HCT116 (cell line): ENCODE measurements at regions not wholly inside any gene's neighbourhood (a gene's known extent, or its start where the extent isn't known, plus 50 kb on each side); places are given as distances from the start of the nearest gene placed in this dataset.

ENCODE experiments used
- ATAC-seq: fragments of 200-7000 bp; cut with Tn5 transposase; 2 replicates; pipeline ENCODE4 v1.9.1; 2020; ENCODE audit warnings: mild to moderate bottlenecking, moderate library complexity
- BruUV-seq: library from RNA; stranded (reverse); fragments of 400-500 nt; replicated peaks from 2 replicates; lab custom pipeline; 2021; lab: Mats Ljungman, UMichigan
- CTCF ChIA-PET: fragments of 300-600 bp; sonication (Branson Sonifier 250); formaldehyde crosslinking; loops from one replicate; lab custom pipeline; 2021; ENCODE audit warnings: antibody characterized with exemption; lab: Charles Lee
- POLR2A ChIA-PET: fragments of 300-600, 350-600 bp; sonication (Branson Sonifier 250); formaldehyde crosslinking; loops from one replicate; lab custom pipeline; 2021; ENCODE audit warnings: antibody characterized with exemption; lab: Charles Lee
- RAD21 ChIA-PET, 2 experiments: fragments of 300-600 bp; sonication (Branson Sonifier 250); formaldehyde crosslinking; loops; one replicate each; lab custom pipeline; 2023; ENCODE audit warnings: low total read pairs in 2 of 2; ENCODE audit not compliant: uncharacterized antibody in 2 of 2, unreplicated experiment in 2 of 2, low non-redundant PET in 1 of 2; lab: Charles Lee
- DNase-seq: peaks from one replicate; pipeline ENCODE4 v3.0.0-alpha.2; 2010; ENCODE audit warnings: low read depth, low spot score
- H2AFZ ChIP-seq: fragments of 200-600 bp; shearing (Covaris generic), sonication (generic); 2 replicates; pipeline ENCODE4 v1.6.1; 2017; ENCODE audit warnings: low read depth, mixed run types, mixed read lengths, antibody characterized with exemption, low read length; ENCODE audit not compliant: poor library complexity, severe bottlenecking
- H3K27ac ChIP-seq: 2 replicates; pipeline ENCODE4 v1.5.1; 2012; ENCODE audit warnings: low read depth, low read length
- H3K27me3 ChIP-seq: fragments of 200-600 bp; sonication (generic); 2 replicates; pipeline ENCODE4 v1.6.1; 2016; ENCODE audit warnings: mixed run types, low read length, mixed read lengths; ENCODE audit not compliant: insufficient read depth
- H3K36me3 ChIP-seq, 2 experiments: fragments of 200-500 bp in 1 of 2; fragments of 200-600 bp in 1 of 2; sonication (Bioruptor generic) in 1 of 2; sonication (generic) in 1 of 2; 2 replicates each; pipeline versions ENCODE4 v1.5.1 to v1.6.1; 2014 to 2016; ENCODE audit warnings: low read length in 2 of 2, inconsistent platforms in 1 of 2, mixed read lengths in 1 of 2, mixed run types in 1 of 2; ENCODE audit not compliant: insufficient read depth in 2 of 2, control insufficient read depth in 1 of 2
- H3K4me1 ChIP-seq, 2 experiments: fragments of 200-600 bp in 1 of 2; sonication (generic) in 1 of 2; 2 replicates each; pipeline versions ENCODE4 v1.5.1 to v1.6.1; 2012 to 2017; ENCODE audit warnings: low read length in 2 of 2, inconsistent platforms in 1 of 2, mild to moderate bottlenecking in 1 of 2, mixed read lengths in 1 of 2, mixed run types in 1 of 2, moderate library complexity in 1 of 2; ENCODE audit not compliant: insufficient read depth in 2 of 2, control insufficient read depth in 1 of 2
- H3K4me2 ChIP-seq: fragments of 200-600 bp; sonication (generic); 2 replicates; pipeline ENCODE4 v1.6.1; 2017; ENCODE audit warnings: mixed run types, low read length, mixed read lengths
- H3K4me3 ChIP-seq, 2 experiments: fragments of 200-600 bp in 1 of 2; sonication (generic) in 1 of 2; replicated peaks in 1 of 2; 2 replicates each; pipeline ENCODE4 v1.5.1; 2011 to 2016; ENCODE audit warnings: low read length in 2 of 2, control low read depth in 1 of 2, low read depth in 1 of 2, mild to moderate bottlenecking in 1 of 2, mixed read lengths in 1 of 2, mixed run types in 1 of 2
- H3K79me2 ChIP-seq: fragments of 200-600 bp; sonication (generic); 2 replicates; pipeline ENCODE4 v1.6.1; 2017; ENCODE audit warnings: mild to moderate bottlenecking, mixed run types, low read length, moderate library complexity, mixed read lengths; ENCODE audit not compliant: insufficient read depth
- H3K9ac ChIP-seq: fragments of 200-600 bp; sonication (generic); 2 replicates; pipeline ENCODE4 v1.6.1; 2016; ENCODE audit warnings: low read length, mixed read lengths
- H3K9me2 ChIP-seq: fragments of 200-600 bp; sonication (generic), shearing (Covaris generic); 2 replicates; pipeline ENCODE4 v1.6.1; 2017; ENCODE audit warnings: mixed run types, mild to moderate bottlenecking, moderate library complexity; ENCODE audit not compliant: insufficient read depth
- H3K9me3 ChIP-seq, 2 experiments: fragments of 200-500 bp in 1 of 2; fragments of 200-600 bp in 1 of 2; sonication (Bioruptor generic) in 1 of 2; sonication (generic) in 1 of 2; 2 replicates each; pipeline ENCODE4 v1.6.1; 2014 to 2017; ENCODE audit warnings: low read length in 2 of 2, mixed read lengths in 2 of 2, inconsistent platforms in 1 of 2, low read depth in 1 of 2, mild to moderate bottlenecking in 1 of 2, mixed run types in 1 of 2, moderate library complexity in 1 of 2; ENCODE audit not compliant: control insufficient read depth in 1 of 2, insufficient read depth in 1 of 2
- H4K20me1 ChIP-seq: fragments of 200-600 bp; sonication (generic), shearing (Covaris generic); 2 replicates; pipeline ENCODE4 v1.6.1; 2017; ENCODE audit warnings: mixed run types, mild to moderate bottlenecking, moderate library complexity; ENCODE audit not compliant: insufficient read depth
- CBX3 ChIP-seq: IDR thresholded peaks from 2 replicates; pipeline ENCODE4 v1.6.1; 2012; ENCODE audit warnings: low read depth
- CEBPB ChIP-seq: IDR thresholded peaks from 2 replicates; pipeline ENCODE4 v1.6.1; 2012; ENCODE audit warnings: low read depth
- EGR1 ChIP-seq: IDR thresholded peaks from 2 replicates; pipeline ENCODE4 v1.6.1; 2012; ENCODE audit warnings: low read depth
- ELF1 ChIP-seq: IDR thresholded peaks from 2 replicates; pipeline ENCODE4 v1.6.1; 2012; ENCODE audit warnings: low read depth, borderline replicate concordance
- EZH2 ChIP-seq: fragments of 200-600 bp; sonication (generic); IDR thresholded peaks from 2 replicates; pipeline ENCODE4 v1.6.1; 2017; ENCODE audit warnings: antibody characterized with exemption, mixed run types
- EZH2phosphoT487 ChIP-seq: fragments of 200-600 bp; IDR thresholded peaks from 2 replicates; pipeline ENCODE4 v1.6.1; 2018; ENCODE audit warnings: antibody characterized with exemption, borderline replicate concordance
- FOSL1 ChIP-seq: IDR thresholded peaks from 2 replicates; pipeline ENCODE4 v1.6.1; 2012; ENCODE audit warnings: low read depth
- POLR2A ChIP-seq: IDR thresholded peaks from 2 replicates; pipeline ENCODE4 v1.7.0; 2011; ENCODE audit warnings: borderline replicate concordance; ENCODE audit not compliant: insufficient read depth, insufficient read length; ENCODE audit errors: extremely low read depth
- POLR2AphosphoS5 ChIP-seq: IDR thresholded peaks from 2 replicates; pipeline ENCODE4 v1.6.1; 2011; ENCODE audit warnings: mild to moderate bottlenecking, low read depth, low read length, moderate library complexity
- RAD21 ChIP-seq: IDR thresholded peaks from 2 replicates; pipeline ENCODE4 v1.6.1; 2012; ENCODE audit warnings: low read depth, mild to moderate bottlenecking
- SP1 ChIP-seq: IDR thresholded peaks from 2 replicates; pipeline ENCODE4 v1.6.1; 2012; ENCODE audit warnings: low read depth
- SRF ChIP-seq: IDR thresholded peaks from 2 replicates; pipeline ENCODE4 v1.6.1; 2012; ENCODE audit warnings: low read depth
- YY1 ChIP-seq: IDR thresholded peaks from 2 replicates; pipeline ENCODE4 v1.6.1; 2011; ENCODE audit warnings: low read length, low read depth, moderate library complexity, mild to moderate bottlenecking; ENCODE audit not compliant: insufficient replicate concordance; ENCODE audit errors: extremely low read depth
- ZFX ChIP-seq: fragments of 450-650 bp; IDR thresholded peaks from 2 replicates; pipeline ENCODE4 v1.6.1; 2017
- ZNF274 ChIP-seq: fragments of 200-500 bp; sonication (Bioruptor generic); IDR thresholded peaks from 2 replicates; pipeline ENCODE4 v1.6.1; 2014; ENCODE audit warnings: mild to moderate bottlenecking, low read depth, low read length, inconsistent platforms
- intact Hi-C: fragments of 100-400 bp; cut with micrococcal nuclease; formaldehyde crosslinking; loops from 2 replicates; pipeline ENCODE4 v1.10.0; 2022
- TF ChIP-seq, protein P1 (sequence below), 3 experiments: fragments of 200-600 bp in 1 of 3; sonication (generic) in 1 of 3; IDR thresholded peaks in 2 of 3; conservative IDR thresholded peaks in 1 of 3; 2 replicates each; pipeline ENCODE4 v1.5.1; 2012 to 2017; ENCODE audit warnings: low read depth in 2 of 3, low read length in 2 of 3, antibody characterized with exemption in 1 of 3, borderline replicate concordance in 1 of 3, control low read depth in 1 of 3, mild to moderate bottlenecking in 1 of 3, mixed read lengths in 1 of 3, mixed run types in 1 of 3, moderate library complexity in 1 of 3; ENCODE audit not compliant: insufficient read depth in 1 of 3
- TF ChIP-seq, protein P2 (sequence below): IDR thresholded peaks from 2 replicates; pipeline ENCODE4 v1.6.1; 2011; ENCODE audit warnings: mild to moderate bottlenecking, low read length, moderate library complexity; ENCODE audit not compliant: insufficient replicate concordance; ENCODE audit errors: extremely low read depth
- TF ChIP-seq, protein P3 (sequence below): IDR thresholded peaks from 2 replicates; pipeline ENCODE4 v1.6.1; 2012

DNA sequence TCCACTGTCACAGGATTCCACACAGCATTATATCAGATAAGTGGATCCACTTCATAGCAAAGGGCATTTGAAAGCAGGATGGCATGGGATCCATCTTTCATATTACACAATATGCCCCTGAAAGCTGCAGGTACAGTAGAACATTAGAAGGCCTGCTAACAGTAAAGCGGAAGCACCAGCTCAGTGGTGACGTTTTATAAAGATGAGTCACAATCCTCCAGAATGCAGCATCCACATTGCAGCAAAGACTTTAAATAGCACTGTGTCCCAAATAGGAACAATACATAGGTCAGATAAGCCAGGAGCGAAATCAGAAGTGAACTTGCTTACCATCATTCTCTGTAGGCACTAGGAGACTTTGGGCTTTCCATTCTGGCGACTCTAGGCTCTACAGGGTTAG lies 609.5 kb upstream of the FAT1 start:
- CTCF ChIA-PET, result no interaction called here
- Histone ChIP-seq H3K4me3 (no peak overlapping the region), H3K9ac (no peak overlapping the region), H3K4me1 (no peaks in the 10 kb centered on the region), H3K79me2 (no peaks in the 10 kb centered on the region), H4K20me1 (no peaks in the 10 kb centered on the region), H3K4me2 (no peak overlapping the region), H3K27ac (no peak overlapping the region), H3K9me2 (no peaks in the 10 kb centered on the region), H3K27me3 (no peaks in the 10 kb centered on the region), H2AFZ (no peak overlapping the region), H3K36me3 (no peaks in the 10 kb centered on the region), H3K9me3 (no peaks in the 10 kb centered on the region)
- RAD21 ChIA-PET, result no interaction called here
- no peak for ATAC-seq
- DNase-seq, result no peak
- intact Hi-C loops, result no loop called here
- BruUV-seq, result no TSS peak
- TF ChIP-seq CEBPB (no peak), CBX3 (no peak), SRF (no peak), EZH2phosphoT487 (no peak), ZNF274 (no peak), EZH2 (no peak), POLR2A (no peak), YY1 (no peak), ZFX (no peak), EGR1 (no peak), ELF1 (no peak), SP1 (no peak), POLR2AphosphoS5 (no peak), RAD21 (no peak), FOSL1 (no peak)
- TF ChIP-seq, protein P1, sequence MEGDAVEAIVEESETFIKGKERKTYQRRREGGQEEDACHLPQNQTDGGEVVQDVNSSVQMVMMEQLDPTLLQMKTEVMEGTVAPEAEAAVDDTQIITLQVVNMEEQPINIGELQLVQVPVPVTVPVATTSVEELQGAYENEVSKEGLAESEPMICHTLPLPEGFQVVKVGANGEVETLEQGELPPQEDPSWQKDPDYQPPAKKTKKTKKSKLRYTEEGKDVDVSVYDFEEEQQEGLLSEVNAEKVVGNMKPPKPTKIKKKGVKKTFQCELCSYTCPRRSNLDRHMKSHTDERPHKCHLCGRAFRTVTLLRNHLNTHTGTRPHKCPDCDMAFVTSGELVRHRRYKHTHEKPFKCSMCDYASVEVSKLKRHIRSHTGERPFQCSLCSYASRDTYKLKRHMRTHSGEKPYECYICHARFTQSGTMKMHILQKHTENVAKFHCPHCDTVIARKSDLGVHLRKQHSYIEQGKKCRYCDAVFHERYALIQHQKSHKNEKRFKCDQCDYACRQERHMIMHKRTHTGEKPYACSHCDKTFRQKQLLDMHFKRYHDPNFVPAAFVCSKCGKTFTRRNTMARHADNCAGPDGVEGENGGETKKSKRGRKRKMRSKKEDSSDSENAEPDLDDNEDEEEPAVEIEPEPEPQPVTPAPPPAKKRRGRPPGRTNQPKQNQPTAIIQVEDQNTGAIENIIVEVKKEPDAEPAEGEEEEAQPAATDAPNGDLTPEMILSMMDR (IDR thresholded peaks at IDR 0.05 in 2 of 3, conservative IDR thresholded peaks at IDR 0.05 in 1 of 3; ENCODE audit: borderline replicate concordance in 1 of 3, insufficient read depth in 1 of 3, low read depth in 2 of 3, low read length in 2 of 3), result no peak
- TF ChIP-seq, protein P2, sequence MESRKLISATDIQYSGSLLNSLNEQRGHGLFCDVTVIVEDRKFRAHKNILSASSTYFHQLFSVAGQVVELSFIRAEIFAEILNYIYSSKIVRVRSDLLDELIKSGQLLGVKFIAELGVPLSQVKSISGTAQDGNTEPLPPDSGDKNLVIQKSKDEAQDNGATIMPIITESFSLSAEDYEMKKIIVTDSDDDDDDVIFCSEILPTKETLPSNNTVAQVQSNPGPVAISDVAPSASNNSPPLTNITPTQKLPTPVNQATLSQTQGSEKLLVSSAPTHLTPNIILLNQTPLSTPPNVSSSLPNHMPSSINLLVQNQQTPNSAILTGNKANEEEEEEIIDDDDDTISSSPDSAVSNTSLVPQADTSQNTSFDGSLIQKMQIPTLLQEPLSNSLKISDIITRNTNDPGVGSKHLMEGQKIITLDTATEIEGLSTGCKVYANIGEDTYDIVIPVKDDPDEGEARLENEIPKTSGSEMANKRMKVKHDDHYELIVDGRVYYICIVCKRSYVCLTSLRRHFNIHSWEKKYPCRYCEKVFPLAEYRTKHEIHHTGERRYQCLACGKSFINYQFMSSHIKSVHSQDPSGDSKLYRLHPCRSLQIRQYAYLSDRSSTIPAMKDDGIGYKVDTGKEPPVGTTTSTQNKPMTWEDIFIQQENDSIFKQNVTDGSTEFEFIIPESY, result no peak
- TF ChIP-seq, protein P3, sequence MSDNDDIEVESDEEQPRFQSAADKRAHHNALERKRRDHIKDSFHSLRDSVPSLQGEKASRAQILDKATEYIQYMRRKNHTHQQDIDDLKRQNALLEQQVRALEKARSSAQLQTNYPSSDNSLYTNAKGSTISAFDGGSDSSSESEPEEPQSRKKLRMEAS, result no peak
- POLR2A ChIA-PET, result no interaction called here
